Effector memory CD4-positive, alpha-beta T cell (primary cell): ENCODE measurements at regions not wholly inside any gene's neighbourhood (a gene's known extent, or its start where the extent isn't known, plus 50 kb on each side); places are given as distances from the start of the nearest gene placed in this dataset.

ENCODE experiments used
- DNase-seq, 3 donors: peaks; one replicate each; pipeline ENCODE4 v3.0.0-alpha.2; 2020
- H3K27ac ChIP-seq: 2 replicates; pipeline ENCODE4 v1.7.0; 2013; ENCODE audit warnings: mild to moderate bottlenecking, low read length, moderate library complexity; ENCODE audit not compliant: insufficient read depth, poor library complexity, severe bottlenecking
- H3K27me3 ChIP-seq: replicated peaks from 2 replicates; pipeline ENCODE4 v1.7.0; 2013; ENCODE audit warnings: mild to moderate bottlenecking, low read length; ENCODE audit not compliant: insufficient read depth, control insufficient read depth, poor library complexity, severe bottlenecking
- H3K36me3 ChIP-seq: 2 replicates; pipeline ENCODE4 v1.7.0; 2013; ENCODE audit warnings: mild to moderate bottlenecking, low read length, moderate library complexity; ENCODE audit not compliant: control insufficient read depth, insufficient read depth
- H3K4me1 ChIP-seq: 2 replicates; pipeline ENCODE4 v1.7.0; 2013; ENCODE audit warnings: low read length, mild to moderate bottlenecking; ENCODE audit not compliant: control insufficient read depth, insufficient read depth, poor library complexity, severe bottlenecking
- H3K4me3 ChIP-seq: 2 replicates; pipeline ENCODE4 v1.7.0; 2013; ENCODE audit warnings: low read length, low read depth, mild to moderate bottlenecking; ENCODE audit not compliant: insufficient read depth, poor library complexity, severe bottlenecking
- H3K9me3 ChIP-seq: 2 replicates; pipeline ENCODE4 v1.7.0; 2013; ENCODE audit warnings: mild to moderate bottlenecking, low read length, moderate library complexity; ENCODE audit not compliant: control insufficient read depth

GRCh38 chr2:176612736-176613135 lies 343.5 kb downstream of the MTX2 start:
- Histone ChIP-seq H3K9me3 (no peaks in the 10 kb centered on the region), H3K27ac (no peak overlapping the region), H3K4me3 (no peak overlapping the region), H3K27me3 (no peaks in the 10 kb centered on the region), H3K4me1 (no peaks in the 10 kb centered on the region), H3K36me3 (no peaks in the 10 kb centered on the region)
- no peak for DNase-seq

- Histone ChIP-seq H3K4me3 (no peak overlapping the region), H3K27ac (no peak overlapping the region), H3K27me3 (no peaks in the 10 kb centered on the region), H3K4me1 (no peaks in the 10 kb centered on the region), H3K36me3 (no peaks in the 10 kb centered on the region), H3K9me3 (no peaks in the 10 kb centered on the region)
- no peak for DNase-seq
Measured at GRCh38 chr2:176613323-176613987, 344.2 kb downstream of the MTX2 start.

DNA sequence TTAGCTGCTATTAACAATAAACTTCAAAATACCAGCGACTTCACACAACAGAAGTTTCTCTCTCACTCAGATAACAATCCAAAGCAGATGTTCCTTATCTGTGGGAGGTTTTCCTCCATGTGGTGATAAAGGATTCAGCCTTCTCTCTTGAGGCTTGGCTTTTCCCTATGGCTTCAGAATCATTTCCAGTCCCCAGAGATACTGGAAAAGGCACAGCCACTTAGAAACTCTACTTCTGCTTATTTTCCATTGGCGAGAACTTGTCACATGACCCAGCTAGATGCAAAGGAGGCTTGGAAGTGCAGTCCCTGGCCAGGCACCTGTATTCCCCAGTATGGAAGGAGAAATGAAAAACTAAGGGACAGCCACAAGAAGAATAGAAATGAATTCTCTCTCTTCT lies 344.8 kb downstream of the MTX2 start:
- Histone ChIP-seq H3K36me3 (no peaks in the 10 kb centered on the region), H3K4me3 (no peak overlapping the region), H3K27ac (no peak overlapping the region), H3K9me3 (no peaks in the 10 kb centered on the region), H3K4me1 (no peaks in the 10 kb centered on the region), H3K27me3 (no peaks in the 10 kb centered on the region)
- DNase-seq: no peak

DNA sequence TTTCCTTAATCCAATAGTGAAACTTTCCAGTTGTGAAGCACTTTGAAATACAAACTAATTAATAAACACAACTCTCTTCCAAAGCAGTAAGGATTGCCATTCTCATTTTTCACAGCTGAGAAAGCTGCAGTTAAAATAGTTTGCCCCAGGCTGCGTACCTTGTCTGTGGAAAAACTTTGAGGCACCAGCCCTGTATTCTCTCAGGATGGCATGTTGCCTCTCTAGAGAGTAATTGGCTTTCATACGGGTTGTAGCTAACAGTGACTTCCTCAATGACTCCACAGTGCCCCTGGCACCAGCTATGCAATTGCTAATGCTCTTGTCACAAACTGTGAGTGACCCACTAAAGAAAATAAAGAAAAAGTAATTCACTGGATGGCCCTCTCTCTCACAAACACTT lies 345.7 kb downstream of the MTX2 start:
- H3K36me3 ChIP-seq: no peaks in the 10 kb centered on the region
- no peaks in the 10 kb centered on the region for H3K27me3 ChIP-seq
- no peaks in the 10 kb centered on the region for H3K4me1 ChIP-seq
- H3K9me3 ChIP-seq: no peaks in the 10 kb centered on the region
- no peak overlapping the region for H3K27ac ChIP-seq
- DNase-seq: no peak
- no peak overlapping the region for H3K4me3 ChIP-seq

DNA sequence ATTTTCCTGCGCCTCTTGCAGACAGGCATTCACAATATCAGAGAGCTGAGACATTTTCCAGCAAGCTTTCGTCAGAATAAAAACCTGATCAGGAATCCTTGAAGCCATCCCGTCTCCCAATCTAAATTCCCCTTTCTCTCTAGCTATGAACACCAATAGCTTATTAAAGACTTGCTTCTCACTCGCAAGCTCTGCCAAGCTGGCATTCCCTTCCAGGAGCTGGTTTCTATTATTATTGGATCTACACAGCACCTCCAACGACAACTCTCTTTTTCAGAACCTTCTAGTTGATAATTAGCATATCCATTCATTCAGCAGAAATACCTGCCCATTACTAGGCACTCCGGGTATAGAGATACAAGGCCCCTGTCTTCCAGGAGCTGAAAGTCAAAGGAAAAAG lies 350.3 kb downstream of the MTX2 start:
- Histone ChIP-seq H3K27ac (no peak overlapping the region), H3K4me1 (no peaks in the 10 kb centered on the region), H3K27me3 (no peaks in the 10 kb centered on the region), H3K9me3 (no peaks in the 10 kb centered on the region), H3K36me3 (no peaks in the 10 kb centered on the region), H3K4me3 (no peak overlapping the region)
- no peak for DNase-seq

DNA sequence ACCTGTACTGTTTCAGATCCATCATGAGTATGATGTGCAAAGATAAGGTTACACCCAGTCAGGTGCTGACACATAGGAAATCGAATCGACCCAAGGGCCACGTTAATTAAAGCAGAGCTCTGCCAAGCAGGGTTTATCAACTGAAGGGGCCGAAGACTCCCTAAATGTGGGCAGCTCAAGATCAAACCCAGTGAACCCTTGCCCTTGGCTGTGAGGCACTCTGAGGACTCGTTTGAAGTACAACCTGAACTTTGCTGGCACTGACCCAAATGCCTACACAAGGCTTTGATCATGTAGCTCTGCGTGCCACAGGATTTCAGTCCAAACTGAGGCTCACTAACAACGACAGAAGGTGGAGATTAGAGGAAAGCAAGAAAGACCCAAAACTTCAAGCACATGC lies 352.1 kb downstream of the MTX2 start:
- DNase-seq: no peak

GRCh38 chr2:176622792-176623191 lies 353.6 kb downstream of the MTX2 start:
- H3K4me3 ChIP-seq: no peak overlapping the region
- H3K36me3 ChIP-seq: no peaks in the 10 kb centered on the region
- DNase-seq: no peak
- H3K4me1 ChIP-seq: no peaks in the 10 kb centered on the region
- H3K27ac ChIP-seq: no peak overlapping the region
- no peaks in the 10 kb centered on the region for H3K27me3 ChIP-seq
- no peaks in the 10 kb centered on the region for H3K9me3 ChIP-seq

More for the DNA sequence above, 352.1 kb downstream of the MTX2 start:
- H3K27me3 ChIP-seq: no peaks in the 10 kb centered on the region
- H3K9me3 ChIP-seq: no peaks in the 10 kb centered on the region
- H3K4me3 ChIP-seq: no peak overlapping the region
- no peaks in the 10 kb centered on the region for H3K36me3 ChIP-seq
- no peaks in the 10 kb centered on the region for H3K4me1 ChIP-seq
- no peak overlapping the region for H3K27ac ChIP-seq

GRCh38 chr2:176626796-176627195 lies 357.6 kb downstream of the MTX2 start:
- no peak for DNase-seq
- Histone ChIP-seq H3K36me3 (no peaks in the 10 kb centered on the region), H3K4me1 (no peaks in the 10 kb centered on the region), H3K9me3 (no peaks in the 10 kb centered on the region), H3K27me3 (no peaks in the 10 kb centered on the region), H3K4me3 (no peak overlapping the region), H3K27ac (no peak overlapping the region)

DNA sequence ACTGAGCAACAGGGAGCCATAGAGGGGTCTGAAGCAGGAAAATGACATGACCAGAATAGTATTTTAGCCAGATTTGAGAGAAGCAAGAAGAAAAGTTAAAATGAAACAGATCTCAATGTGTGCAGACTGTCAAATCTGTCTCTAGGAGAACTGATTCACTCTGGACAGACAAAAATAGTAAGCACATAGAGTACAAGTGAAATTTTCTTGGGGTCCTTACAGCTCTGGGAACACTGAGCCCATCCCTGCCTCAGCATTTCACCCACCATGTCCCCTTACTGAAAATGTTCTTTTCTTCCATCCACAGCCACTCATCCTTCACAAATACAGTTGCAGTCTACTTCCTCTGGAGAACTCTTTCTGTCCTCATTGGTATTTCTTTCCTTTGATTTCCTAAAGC lies 359.2 kb downstream of the MTX2 start:
- H3K36me3 ChIP-seq: no peaks in the 10 kb centered on the region
- no peaks in the 10 kb centered on the region for H3K4me1 ChIP-seq
- DNase-seq: no peak
- no peak overlapping the region for H3K4me3 ChIP-seq
- no peaks in the 10 kb centered on the region for H3K9me3 ChIP-seq
- no peak overlapping the region for H3K27ac ChIP-seq
- H3K27me3 ChIP-seq: no peaks in the 10 kb centered on the region

GRCh38 chr2:176633754-176634153 lies 364.5 kb downstream of the MTX2 start:
- Histone ChIP-seq H3K4me1 (peaks cover 3% of the 10 kb centered on the region), H3K27me3 (peaks cover 22% of the 10 kb centered on the region), H3K4me3 (no peak overlapping the region), H3K9me3 (no peaks in the 10 kb centered on the region), H3K27ac (no peak overlapping the region), H3K36me3 (no peaks in the 10 kb centered on the region)
- no peak for DNase-seq
